ENCODE measurements at regions not wholly inside any gene's neighbourhood (a gene's known extent, or its start where the extent isn't known, plus 50 kb on each side); places are given as distances from the start of the nearest gene placed in this dataset.

DNA sequence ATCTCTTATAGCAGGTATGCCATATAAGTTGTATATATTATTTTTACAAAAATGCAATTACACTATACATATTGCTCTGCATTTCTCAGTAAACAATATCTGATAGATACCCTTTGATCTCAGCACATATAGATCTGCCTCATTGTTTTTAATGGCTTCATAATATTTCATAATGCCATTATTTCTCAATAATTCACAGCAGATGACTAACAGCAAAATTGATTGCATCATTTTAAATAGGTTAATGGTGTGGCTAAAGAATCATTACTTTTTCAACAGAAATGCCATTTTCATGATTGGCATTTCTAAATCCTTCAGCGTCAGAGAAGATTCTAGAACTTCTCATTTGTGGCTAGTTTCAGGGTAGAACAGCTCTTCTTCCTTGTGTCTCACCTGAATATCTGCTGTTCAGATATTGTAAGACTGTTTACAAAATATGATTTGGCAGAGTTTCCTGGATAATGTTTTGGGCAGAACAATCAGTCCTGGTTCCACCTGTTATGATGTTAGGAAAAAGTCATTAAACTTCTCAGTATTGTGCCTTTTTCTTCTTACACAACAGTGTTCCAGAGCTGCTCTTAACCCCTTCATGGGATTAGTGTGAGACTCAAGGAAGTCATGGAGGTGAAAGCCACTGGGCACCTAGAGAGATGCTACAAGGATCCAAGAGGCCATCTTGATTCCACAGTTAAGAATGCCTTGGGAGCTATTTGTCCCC, 397.6 kb upstream of the THBS1 start:
- no peak for DNase-seq (ENCODE audit: low spot score)

DNA sequence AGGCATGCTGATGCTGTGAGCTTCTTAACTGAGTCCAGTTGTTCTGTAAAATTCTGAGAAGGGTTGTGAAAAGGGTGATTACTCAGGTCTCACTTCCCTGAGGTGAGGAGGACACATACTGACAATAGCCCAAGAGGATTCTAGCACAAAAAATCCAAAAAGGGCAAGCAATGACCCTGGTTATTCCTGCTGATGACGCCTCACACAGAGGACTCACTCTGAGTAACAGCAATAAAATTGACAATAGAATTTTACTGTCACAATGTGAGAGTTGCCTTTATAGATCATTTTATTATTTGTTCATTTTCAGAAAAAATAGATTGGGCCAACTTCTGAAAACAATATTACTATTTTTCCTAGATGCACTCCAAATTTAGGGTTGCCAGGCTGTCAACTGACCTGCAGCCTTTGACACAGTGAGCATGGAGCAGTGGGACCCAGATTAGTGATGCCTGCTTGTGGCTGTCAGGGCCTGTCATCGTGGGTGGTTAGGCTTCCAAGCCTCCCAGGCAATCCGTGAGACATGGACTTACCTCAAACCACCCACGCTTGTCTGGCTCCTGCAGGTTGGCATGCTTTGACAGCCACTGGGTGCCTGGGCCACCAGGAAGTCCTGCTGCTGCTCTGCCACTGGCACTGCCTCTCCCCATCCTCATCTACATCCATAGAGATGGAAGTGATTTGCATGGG, 396.0 kb upstream of the THBS1 start:
- peak; percentile 51 for DNase-seq (ENCODE audit: low spot score)

DNA sequence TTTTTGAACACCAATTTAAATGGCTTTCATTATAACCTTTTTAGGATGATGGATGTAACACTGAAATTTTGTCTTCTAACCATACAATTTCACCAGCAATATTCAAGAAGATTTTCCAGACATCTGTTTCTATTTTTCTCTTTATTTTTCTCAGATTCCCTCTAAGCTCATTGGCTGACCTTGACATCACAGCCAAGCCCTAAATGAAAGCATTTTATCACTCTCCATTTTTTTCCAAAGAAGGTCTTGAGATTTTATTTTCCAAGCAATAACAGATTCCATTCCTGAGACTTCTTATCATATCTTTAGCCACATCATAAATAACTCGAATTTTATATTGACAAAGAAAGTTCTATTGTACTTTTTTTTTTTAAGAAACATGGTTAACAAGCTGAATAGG, 392.6 kb upstream of the THBS1 start:
- no peak for DNase-seq (ENCODE audit: low spot score)

DNA sequence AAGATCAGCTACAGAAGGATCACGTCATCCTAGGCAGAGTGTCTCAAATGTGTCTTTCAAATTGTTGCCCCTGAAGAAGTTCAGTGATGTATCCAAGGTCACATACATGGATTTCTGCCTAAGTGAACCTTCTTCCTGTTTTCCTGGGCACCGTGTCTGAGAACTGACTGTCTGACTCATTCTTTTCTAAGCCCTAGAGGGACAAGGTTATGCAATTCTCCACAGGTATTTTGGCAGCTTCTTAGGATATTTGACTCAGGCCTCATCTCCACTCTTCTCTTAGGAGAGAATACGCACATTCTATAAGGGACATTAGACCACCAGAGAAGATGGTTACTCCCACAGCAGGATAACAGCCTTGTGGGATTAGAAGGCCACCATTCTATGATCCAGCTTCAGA, 391.9 kb upstream of the THBS1 start:
- peak; percentile 92 for DNase-seq (ENCODE audit: low spot score)

- DNase-seq (ENCODE audit: low spot score), result peak; percentile 93
These were observed 389.0 kb upstream of the THBS1 start for GRCh38 chr15:39191871-39192291.

- DNase-seq (ENCODE audit: low spot score), result peak; percentile 92
These were observed 388.5 kb upstream of the THBS1 start for GRCh38 chr15:39192351-39192750.

DNA sequence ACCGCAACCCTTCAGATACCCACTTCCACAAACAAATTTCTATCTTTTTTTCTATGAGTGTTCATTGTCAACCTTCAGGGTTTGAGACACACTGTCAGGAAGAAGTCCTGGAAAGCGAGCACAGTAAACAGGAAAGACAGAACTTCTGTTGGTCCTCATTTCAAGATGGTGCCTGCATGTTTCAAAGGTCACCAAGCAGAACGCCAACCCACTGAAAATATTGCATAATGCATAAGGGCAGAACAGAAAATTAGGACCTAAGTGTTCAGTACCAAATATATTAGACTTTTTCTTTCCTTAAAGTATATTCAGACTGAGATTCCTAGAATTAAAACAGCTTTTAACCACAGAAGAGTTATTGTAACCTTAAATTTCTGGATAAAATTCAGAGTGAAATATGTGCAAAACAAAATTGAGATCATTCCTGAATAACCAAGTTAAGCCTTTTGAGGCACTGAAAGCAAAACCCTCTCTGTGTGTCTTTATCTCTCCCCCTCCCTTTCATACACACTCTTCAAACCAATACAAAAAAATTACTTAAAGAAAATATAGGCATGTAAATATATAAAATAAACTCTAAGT, 387.8 kb upstream of the THBS1 start:
- DNase-seq (ENCODE audit: low spot score), result peak; percentile 46

GRCh38 chr15:39193611-39194010, 387.3 kb upstream of the THBS1 start:
- DNase-seq (ENCODE audit: low spot score), result no peak

- DNase-seq (ENCODE audit: low spot score), result no peak
These were observed 386.6 kb upstream of the THBS1 start for GRCh38 chr15:39194106-39194830.

DNA sequence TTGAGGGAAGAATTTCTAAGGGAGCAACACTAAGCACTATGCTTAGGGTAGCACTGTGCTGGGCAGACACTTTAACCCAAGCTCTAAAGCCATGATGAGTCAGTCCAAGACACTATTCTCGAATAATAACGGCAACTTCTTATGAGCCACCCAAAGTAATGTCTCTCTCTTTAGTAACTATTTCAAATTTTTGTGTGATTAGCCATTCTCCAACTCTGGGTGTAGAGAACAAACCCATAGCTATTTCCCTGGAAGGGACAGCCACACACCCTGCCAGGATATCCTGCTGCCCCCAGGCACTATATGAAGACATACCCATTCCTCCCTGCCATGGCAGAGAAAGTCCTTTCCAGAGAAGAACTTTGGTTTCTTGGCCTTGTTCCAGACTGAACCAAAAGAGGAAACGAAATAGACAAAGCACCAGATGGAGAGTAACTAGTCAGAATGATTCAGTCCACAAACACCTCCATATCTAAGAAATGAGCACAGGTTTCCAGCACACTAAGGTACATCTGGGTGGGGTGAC, 384.9 kb upstream of the THBS1 start:
- peak; percentile 98 for DNase-seq (ENCODE audit: low spot score)

DNA sequence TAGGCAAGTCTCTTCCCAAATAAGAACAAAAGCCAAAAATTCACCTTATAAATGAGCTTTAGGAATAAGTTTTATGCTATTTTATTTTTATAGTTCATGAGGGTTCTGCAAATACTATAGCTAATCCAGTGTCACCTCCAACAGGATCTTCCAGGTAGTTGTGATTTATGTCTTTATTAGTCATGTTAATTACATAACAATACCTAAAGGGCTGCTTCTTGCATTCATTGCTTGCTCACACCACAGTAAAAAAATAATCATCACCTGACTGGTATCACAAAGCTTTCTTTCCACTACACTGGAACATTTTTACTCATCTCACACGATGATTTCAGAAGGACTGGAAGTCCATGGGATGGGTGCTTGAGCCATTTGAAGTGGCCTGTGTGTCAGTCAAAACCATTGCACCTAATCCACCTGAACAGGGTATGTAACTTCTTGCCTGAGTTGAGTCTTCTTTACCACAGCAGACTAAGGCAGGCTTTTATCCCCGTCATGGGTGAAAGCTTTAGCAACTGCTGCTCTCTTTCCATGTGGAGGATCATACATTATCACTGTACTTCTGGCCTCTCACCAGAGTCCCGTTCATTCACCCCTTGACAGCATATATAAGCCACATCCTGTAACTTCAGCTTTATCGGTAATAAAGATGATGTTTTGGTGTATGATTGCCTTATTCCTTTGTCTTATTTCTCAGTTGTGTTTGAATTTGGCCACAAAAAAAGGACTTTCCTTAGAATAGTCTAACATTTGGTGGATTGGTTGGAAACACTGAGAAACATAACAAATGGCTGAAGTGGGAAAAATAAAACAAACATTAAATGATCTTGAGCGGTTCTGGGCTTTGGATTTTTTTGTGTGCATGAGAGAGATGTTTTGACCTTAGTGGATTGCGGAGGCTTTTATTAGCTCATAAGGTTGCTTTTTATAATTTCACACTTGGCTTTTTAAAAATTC, 382.6 kb upstream of the THBS1 start:
- peak; percentile 40 for DNase-seq (ENCODE audit: low spot score)

- no peak for DNase-seq (ENCODE audit: low spot score)
These were observed 381.8 kb upstream of the THBS1 start for GRCh38 chr15:39199076-39199475.

DNA sequence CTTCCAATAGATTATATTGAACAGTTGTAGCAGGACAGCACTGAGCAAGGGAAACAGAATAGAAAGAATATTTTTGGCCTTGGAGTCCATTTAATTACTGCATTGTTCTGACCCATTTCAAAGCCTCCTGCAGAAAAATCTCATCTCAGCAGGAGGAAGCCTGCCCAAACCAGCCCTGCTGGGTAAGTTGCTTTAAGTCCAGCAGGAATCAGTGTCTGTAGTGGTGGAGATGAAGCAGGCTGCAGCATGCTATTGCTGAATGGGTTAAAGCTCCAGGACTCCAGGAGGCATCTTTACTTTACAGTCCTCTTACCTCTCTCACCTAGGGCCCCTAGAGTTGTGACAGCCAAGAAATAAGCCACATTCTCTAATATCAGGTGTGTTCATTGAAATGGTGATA, 380.3 kb upstream of the THBS1 start:
- no peak for DNase-seq (ENCODE audit: low spot score)

- no peak for DNase-seq (ENCODE audit: low spot score)
These were observed 378.2 kb upstream of the THBS1 start for GRCh38 chr15:39202641-39203040.

- DNase-seq (ENCODE audit: low spot score), result no peak
These were observed 376.8 kb upstream of the THBS1 start for GRCh38 chr15:39204031-39204430.

DNA sequence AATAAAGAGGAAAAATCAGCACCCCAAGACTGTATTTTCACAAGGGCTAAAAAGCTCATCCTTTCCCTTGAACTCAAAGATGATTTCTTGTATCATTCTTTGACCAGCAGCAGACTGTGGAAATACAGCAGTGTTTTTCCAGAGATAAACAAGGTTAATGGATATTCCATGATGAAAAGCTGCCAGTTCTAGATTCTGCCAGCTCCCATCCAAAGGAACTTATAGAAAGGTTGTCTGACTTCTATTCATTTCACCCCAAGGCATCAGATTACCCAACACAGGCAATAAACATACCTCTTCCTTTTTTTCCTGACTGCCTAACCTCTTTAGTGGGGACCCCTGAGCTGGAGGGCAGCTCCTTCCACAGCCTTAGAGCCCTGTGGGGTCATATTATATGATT, 375.8 kb upstream of the THBS1 start:
- no peak for DNase-seq (ENCODE audit: low spot score)

DNA sequence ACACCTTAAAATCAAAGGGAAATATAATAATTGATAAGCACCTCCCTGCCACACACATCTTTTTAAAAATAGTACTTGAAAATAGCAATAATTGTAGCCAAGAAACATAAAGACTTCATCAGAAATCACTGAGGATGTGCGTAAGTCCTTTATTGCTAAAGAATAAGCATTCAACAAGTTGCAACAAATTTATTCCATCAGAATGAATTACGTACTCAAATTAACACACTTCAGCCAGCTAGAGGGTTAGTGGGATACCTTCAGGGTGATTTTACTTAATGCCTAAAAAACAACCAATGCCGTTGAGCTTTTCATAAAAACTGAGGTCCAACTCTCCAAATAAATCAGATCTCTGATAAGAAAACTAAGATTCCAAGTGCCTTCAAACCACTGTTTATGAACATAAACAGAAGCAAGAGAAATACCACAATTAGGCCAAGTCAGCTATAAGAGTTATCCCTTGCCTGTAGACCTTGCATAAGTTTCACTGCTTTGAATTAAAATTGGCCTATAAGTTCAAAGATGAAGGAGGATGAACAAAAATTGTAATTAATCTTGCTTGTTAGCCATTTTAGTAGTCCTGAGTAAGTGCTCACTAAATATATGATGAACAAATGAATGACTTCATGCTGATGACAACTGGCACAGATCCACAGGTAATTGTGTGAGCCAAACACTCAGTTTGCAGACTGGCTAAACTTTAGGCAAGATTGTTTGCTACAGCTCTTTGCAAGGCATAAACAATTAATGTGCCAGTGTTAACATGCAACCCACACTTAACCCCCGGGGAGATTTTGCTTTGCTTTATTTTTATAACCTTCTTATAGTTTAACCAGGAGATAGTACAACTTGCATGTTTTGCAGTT, 375.1 kb upstream of the THBS1 start:
- DNase-seq (ENCODE audit: low spot score), result no peak

- DNase-seq (ENCODE audit: low spot score), result no peak
These were observed 373.3 kb upstream of the THBS1 start for GRCh38 chr15:39207532-39208115.

DNA sequence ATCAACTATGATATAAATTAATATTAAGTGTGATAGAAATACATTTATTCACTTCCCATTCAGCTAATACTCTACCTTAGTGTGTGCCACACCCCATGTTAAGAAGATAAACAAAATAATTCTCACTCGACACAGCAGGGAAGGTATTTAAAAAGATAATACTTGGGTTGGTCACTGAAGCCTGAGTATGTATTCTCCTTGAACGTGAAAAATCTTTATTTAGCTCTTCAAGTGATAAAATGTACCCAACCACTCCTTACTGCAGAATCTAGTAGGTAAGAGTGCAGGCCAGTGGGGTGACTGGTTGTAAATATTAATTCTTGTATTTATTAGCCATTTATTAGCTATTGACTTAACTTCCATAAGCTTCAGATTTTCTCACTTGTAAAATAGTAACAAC, 372.7 kb upstream of the THBS1 start:
- DNase-seq (ENCODE audit: low spot score), result no peak
